SU-DHL-6 (cell line): ENCODE measurements at regions not wholly inside any gene's neighbourhood (a gene's known extent, or its start where the extent isn't known, plus 50 kb on each side); places are given as distances from the start of the nearest gene placed in this dataset.

Experiments used
- CTCF ChIP-seq: fragments of 200-600 bp; sonication (generic); IDR thresholded peaks from one replicate; pipeline ENCODE4 v1.5.1; 2017; ENCODE audit warnings: antibody characterized with exemption, mild to moderate bottlenecking, low read length, moderate library complexity; ENCODE audit not compliant: insufficient read depth, poor library complexity, severe bottlenecking
- EZH2phosphoT487 ChIP-seq: fragments of 200-600 bp; sonication (generic), shearing (Covaris generic); conservative IDR thresholded peaks from 2 replicates; pipeline ENCODE4 v1.6.1; 2018; ENCODE audit warnings: mild to moderate bottlenecking, antibody characterized with exemption, low read length, moderate library complexity, mixed read lengths

- TF ChIP-seq CTCF, result no peak
- TF ChIP-seq EZH2phosphoT487, result no peak
These were observed 161.6 kb downstream of the ZIC5 start for GRCh38 chr13:99809926-99810325.
